Stomach (tissue), 8 donors: ENCODE measurements at regions not wholly inside any gene's neighbourhood (a gene's known extent, or its start where the extent isn't known, plus 50 kb on each side); places are given as distances from the start of the nearest gene placed in this dataset.

Experiments used
- DNase-seq, 2 donors: peaks; one replicate each; pipeline versions ENCODE4 v3.0.0 to v3.0.0-alpha.2; 2013 to 2019
- H3K27ac ChIP-seq, 5 donors: fragments of 200-600 bp in 4 of 5; sonication (generic) in 4 of 5; one replicate each; pipeline ENCODE4 v1.5.1; 2013 to 2019; ENCODE audit warnings: mild to moderate bottlenecking in 1 of 5, moderate library complexity in 1 of 5
- H3K27me3 ChIP-seq, 3 donors: fragments of 200-600 bp; sonication (generic); one replicate each; pipeline ENCODE4 v1.5.1; 2017 to 2019; ENCODE audit warnings: mixed run types in 1 of 3
- H3K36me3 ChIP-seq, 4 donors: fragments of 200-600 bp; sonication (generic); 1 replicate in 3 of 4; 2 replicates in 1 of 4; pipeline ENCODE4 v1.5.1; 2016 to 2019
- H3K4me1 ChIP-seq, 4 donors: fragments of 200-600 bp; sonication (generic); one replicate each; pipeline ENCODE4 v1.5.1; 2016 to 2019
- H3K4me3 ChIP-seq, 4 donors: fragments of 200-600 bp; sonication (generic) in 3 of 4; one replicate each; pipeline ENCODE4 v1.5.1; 2016 to 2019; ENCODE audit warnings: mild to moderate bottlenecking in 1 of 4
- H3K9me3 ChIP-seq, 4 donors: fragments of 200-600 bp; sonication (generic); one replicate each; pipeline ENCODE4 v1.5.1; 2016 to 2019
- CTCF ChIP-seq, 7 experiments: fragments of 450-650 bp in 4 of 7; fragments of 200-600 bp in 3 of 7; sonication (generic) in 3 of 7; IDR thresholded peaks; one replicate each; pipeline ENCODE4 v1.5.1; 2016 to 2019; ENCODE audit warnings: antibody characterized with exemption in 7 of 7, control low read depth in 2 of 7, mild to moderate bottlenecking in 1 of 7
- EP300 ChIP-seq: sonication (generic); formaldehyde crosslinking; IDR thresholded peaks from one replicate; pipeline ENCODE4 v1.6.1; 2017; ENCODE audit warnings: antibody characterized with exemption
- POLR2A ChIP-seq, 4 donors: fragments of 450-650 bp; IDR thresholded peaks; one replicate each; pipeline ENCODE4 v1.6.1; 2016; ENCODE audit warnings: antibody characterized with exemption in 4 of 4, control low read depth in 2 of 4, mild to moderate bottlenecking in 1 of 4, moderate library complexity in 1 of 4
- POLR2AphosphoS5 ChIP-seq, 3 donors: sonication (generic); formaldehyde crosslinking; IDR thresholded peaks; one replicate each; pipeline ENCODE4 v1.6.1; 2016; ENCODE audit warnings: antibody characterized with exemption in 3 of 3
- WGBS, 5 donors: extraction: QIAGEN DNeasy Blood & Tissue Kit in 3 of 5; methylation state at CpG; one replicate each; pipeline versions ENCODE4 v1.1.5 to v1.1.7; 2013 to 2018; 5-methylcytosine and 5-hydroxymethylcytosine counted together
- intact Hi-C: fragments of 100-400 bp; cut with DNase I; formaldehyde crosslinking; loops from one replicate; pipeline ENCODE4 v1.15.1; 2023; ENCODE audit warnings: low total_unique reads
- donor health status: healthy with polysubstance abuse.
- donor health status: Bipolar disorder and iron deficiency.
- donor health status: healthy.

GRCh38 chr14:97414718-97415098, 617.5 kb downstream of the VRK1 start:
- TF ChIP-seq POLR2AphosphoS5 (IDR thresholded peaks at IDR 0.05) (no peak), POLR2A (IDR thresholded peaks at IDR 0.05) (no peak), EP300 (no peak), CTCF (IDR thresholded peaks at IDR 0.05) (no peak)
- peaks cover 0 to 65% (median 45%) of the 10 kb centered on the region in 3 donors for H3K27me3 ChIP-seq
- no peak overlapping the region for H3K27ac ChIP-seq
- intact Hi-C loops = no loop called here
- no peaks in the 10 kb centered on the region for H3K9me3 ChIP-seq
- no peak overlapping the region for H3K4me3 ChIP-seq
- DNase-seq = no peak
- H3K4me1 ChIP-seq = peaks cover 6 to 36% (median 20%) of the 10 kb centered on the region in 4 donors
- 28 to 54% (median 32%) methylated on average over 9 to 11 of the region's 11 CpGs for WGBS, 5 donors
- H3K36me3 ChIP-seq = no peaks in the 10 kb centered on the region

GRCh38 chr14:97415907-97416306, 618.7 kb downstream of the VRK1 start:
- no peak overlapping the region for H3K4me3 ChIP-seq
- no peaks in the 10 kb centered on the region for H3K9me3 ChIP-seq
- WGBS, 5 donors = 18 to 43% (median 37%) methylated on average over 7 of the region's 7 CpGs
- intact Hi-C loops = no loop called here
- H3K27me3 ChIP-seq = peaks cover 0 to 53% (median 40%) of the 10 kb centered on the region in 3 donors
- H3K36me3 ChIP-seq = no peaks in the 10 kb centered on the region
- DNase-seq = no peak
- TF ChIP-seq CTCF (IDR thresholded peaks at IDR 0.05) = no peak
- TF ChIP-seq POLR2A (IDR thresholded peaks at IDR 0.05) = no peak
- no peak for TF ChIP-seq EP300
- no peak for TF ChIP-seq POLR2AphosphoS5 (IDR thresholded peaks at IDR 0.05)
- H3K27ac ChIP-seq = no peak overlapping the region
- peaks cover 6 to 36% (median 20%) of the 10 kb centered on the region in 4 donors for H3K4me1 ChIP-seq

GRCh38 chr14:97416550-97416949, 619.4 kb downstream of the VRK1 start:
- Histone ChIP-seq H3K9me3 (no peaks in the 10 kb centered on the region), H3K27me3 (peaks cover 0 to 46% (median 33%) of the 10 kb centered on the region in 3 donors), H3K4me1 (peaks cover 6 to 34% (median 20%) of the 10 kb centered on the region in 4 donors), H3K27ac (no peak overlapping the region), H3K36me3 (no peaks in the 10 kb centered on the region), H3K4me3 (no peak overlapping the region)
- DNase-seq = no peak
- intact Hi-C loops = no loop called here
- no peak for TF ChIP-seq EP300
- no peak for TF ChIP-seq POLR2A (IDR thresholded peaks at IDR 0.05)
- no peak for TF ChIP-seq POLR2AphosphoS5 (IDR thresholded peaks at IDR 0.05)
- 85 to 88% (median 88%) methylated on average over 5 of the region's 5 CpGs for WGBS, 5 donors

- WGBS, 5 donors = 90 to 99% (median 93%) methylated on average over 3 of the region's 3 CpGs
- no peak overlapping the region for H3K27ac ChIP-seq
- H3K4me1 ChIP-seq = peaks cover 6 to 26% (median 17%) of the 10 kb centered on the region in 4 donors
- no peak for DNase-seq
- TF ChIP-seq POLR2A (IDR thresholded peaks at IDR 0.05) = no peak
- TF ChIP-seq CTCF (IDR thresholded peaks at IDR 0.05) = no peak
- no peak for TF ChIP-seq EP300
- TF ChIP-seq POLR2AphosphoS5 (IDR thresholded peaks at IDR 0.05) = no peak
- no peaks in the 10 kb centered on the region for H3K9me3 ChIP-seq
- no peak overlapping the region for H3K4me3 ChIP-seq
- peaks cover 0 to 39% (median 25%) of the 10 kb centered on the region in 3 donors for H3K27me3 ChIP-seq
- no peaks in the 10 kb centered on the region for H3K36me3 ChIP-seq
- intact Hi-C loops = no loop called here
Observed at GRCh38 chr14:97417331-97417730, 620.1 kb downstream of the VRK1 start.

GRCh38 chr14:97420211-97420610, 623.0 kb downstream of the VRK1 start:
- no peak for TF ChIP-seq CTCF (IDR thresholded peaks at IDR 0.05)
- intact Hi-C loops = no loop called here
- Histone ChIP-seq H3K4me1 (peaks cover 0 to 8% (median 2%) of the 10 kb centered on the region in 4 donors), H3K27ac (no peak overlapping the region), H3K4me3 (no peak overlapping the region), H3K9me3 (no peaks in the 10 kb centered on the region), H3K36me3 (no peaks in the 10 kb centered on the region), H3K27me3 (peaks cover 0 to 15% (median 0%) of the 10 kb centered on the region in 3 donors)
- WGBS, 5 donors = 75 to 82% (median 78%) methylated on average over 6 of the region's 6 CpGs
- no peak for DNase-seq
